H1 (cell line): ENCODE measurements at regions not wholly inside any gene's neighbourhood (a gene's known extent, or its start where the extent isn't known, plus 50 kb on each side); places are given as distances from the start of the nearest gene placed in this dataset.

ENCODE experiments used
- NANOG ChIP-seq: IDR thresholded peaks from 2 replicates; pipeline ENCODE4 v1.6.1; 2011; ENCODE audit warnings: low read length, low read depth, mild to moderate bottlenecking, inconsistent platforms; ENCODE audit not compliant: insufficient read depth, poor library complexity, severe bottlenecking
- YY1 ChIP-seq: IDR thresholded peaks from 2 replicates; pipeline ENCODE4 v1.6.1; 2011; ENCODE audit warnings: low read depth, mild to moderate bottlenecking, low read length
- TF ChIP-seq, protein P1 (sequence below): IDR thresholded peaks from 2 replicates; pipeline ENCODE4 v1.6.1; 2012; ENCODE audit warnings: low read length, inconsistent platforms

DNA sequence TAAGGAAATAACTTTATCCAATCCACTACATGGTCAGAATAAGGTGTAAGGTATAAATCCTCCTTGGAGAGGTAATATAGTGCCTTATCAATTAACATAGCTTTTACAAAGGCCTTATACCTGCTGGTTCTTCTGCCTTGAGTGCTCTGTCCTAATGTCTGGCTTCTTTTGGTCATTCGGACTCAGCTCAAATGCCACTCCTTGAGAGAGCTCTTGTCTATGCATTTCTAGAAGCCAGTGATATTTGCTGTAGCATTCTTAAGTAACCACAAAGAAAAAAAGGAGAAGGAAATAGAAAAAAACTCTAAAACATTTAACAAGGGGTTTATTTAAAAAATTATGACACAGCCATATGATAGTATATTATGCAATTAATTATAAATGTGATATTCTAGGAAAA is 444.8 kb upstream of the SLIT2 start (continued):
- TF ChIP-seq, protein P1, sequence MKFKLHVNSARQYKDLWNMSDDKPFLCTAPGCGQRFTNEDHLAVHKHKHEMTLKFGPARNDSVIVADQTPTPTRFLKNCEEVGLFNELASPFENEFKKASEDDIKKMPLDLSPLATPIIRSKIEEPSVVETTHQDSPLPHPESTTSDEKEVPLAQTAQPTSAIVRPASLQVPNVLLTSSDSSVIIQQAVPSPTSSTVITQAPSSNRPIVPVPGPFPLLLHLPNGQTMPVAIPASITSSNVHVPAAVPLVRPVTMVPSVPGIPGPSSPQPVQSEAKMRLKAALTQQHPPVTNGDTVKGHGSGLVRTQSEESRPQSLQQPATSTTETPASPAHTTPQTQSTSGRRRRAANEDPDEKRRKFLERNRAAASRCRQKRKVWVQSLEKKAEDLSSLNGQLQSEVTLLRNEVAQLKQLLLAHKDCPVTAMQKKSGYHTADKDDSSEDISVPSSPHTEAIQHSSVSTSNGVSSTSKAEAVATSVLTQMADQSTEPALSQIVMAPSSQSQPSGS, result no peak
- TF ChIP-seq YY1, result no peak
- no peak for TF ChIP-seq NANOG
